Spleen (tissue), 11 donors: ENCODE measurements at regions not wholly inside any gene's neighbourhood (a gene's known extent, or its start where the extent isn't known, plus 50 kb on each side); places are given as distances from the start of the nearest gene placed in this dataset.
"Not testable (repeated sequence)": the region's sequence is repeated elsewhere in the genome, so short reads cannot be mapped to it uniquely, and the experiment has no call there.

ENCODE experiments used
- DNase-seq: peaks from one replicate; pipeline ENCODE4 v3.0.0-alpha.2; 2020
- H3K27ac ChIP-seq, 8 donors: fragments of 200-600 bp; sonication (generic) in 7 of 8; 1 replicate in 4 of 8; 2 replicates in 4 of 8; pipeline versions ENCODE4 v1.5.0 to v1.8.0; 2016 to 2021; ENCODE audit warnings: inconsistent platforms in 4 of 8, mild to moderate bottlenecking in 4 of 8, moderate library complexity in 1 of 8
- H3K27me3 ChIP-seq, 7 donors: fragments of 200-600 bp; sonication (generic) in 6 of 7; replicated peaks in 1 of 7; 1 replicate in 4 of 7; 2 replicates in 3 of 7; pipeline versions ENCODE4 v1.5.0 to v1.8.0; 2016 to 2021; ENCODE audit warnings: inconsistent platforms in 3 of 7, mild to moderate bottlenecking in 1 of 7
- H3K36me3 ChIP-seq, 6 donors: fragments of 200-600 bp; sonication (generic) in 5 of 6; 1 replicate in 4 of 6; 2 replicates in 2 of 6; pipeline versions ENCODE4 v1.5.0 to v1.8.0; 2016 to 2021; ENCODE audit warnings: inconsistent platforms in 2 of 6
- H3K4me1 ChIP-seq, 6 donors: fragments of 200-600 bp; sonication (generic) in 5 of 6; 1 replicate in 3 of 6; 2 replicates in 3 of 6; pipeline versions ENCODE4 v1.5.0 to v1.8.0; 2016 to 2021; ENCODE audit warnings: inconsistent platforms in 3 of 6
- H3K4me3 ChIP-seq, 8 donors: fragments of 200-600 bp; sonication (generic) in 7 of 8; 1 replicate in 4 of 8; 2 replicates in 4 of 8; pipeline versions ENCODE4 v1.5.0 to v1.8.0; 2016 to 2021; ENCODE audit warnings: inconsistent platforms in 4 of 8, mild to moderate bottlenecking in 4 of 8, moderate library complexity in 2 of 8
- H3K9me3 ChIP-seq, 8 donors: fragments of 200-600 bp; sonication (generic) in 7 of 8; 1 replicate in 4 of 8; 2 replicates in 4 of 8; pipeline versions ENCODE4 v1.5.0 to v1.8.0; 2016 to 2021; ENCODE audit warnings: inconsistent platforms in 4 of 8
- POLR2A ChIP-seq, 3 donors: fragments of 450-650 bp; IDR thresholded peaks; one replicate each; pipeline ENCODE4 v1.5.1; 2017; ENCODE audit warnings: antibody characterized with exemption in 3 of 3, mild to moderate bottlenecking in 1 of 3
- POLR2AphosphoS5 ChIP-seq, 3 donors: sonication (generic); formaldehyde crosslinking; IDR thresholded peaks; one replicate each; pipeline ENCODE4 v1.5.1; 2017; ENCODE audit warnings: antibody characterized with exemption in 3 of 3
- WGBS, 5 donors: extraction: QIAGEN DNeasy Blood & Tissue Kit in 3 of 5; methylation state at CpG; one replicate each; pipeline versions ENCODE4 v1.1.5 to v1.1.7; 2013 to 2018; 5-methylcytosine and 5-hydroxymethylcytosine counted together
- intact Hi-C: fragments of 100-400 bp; cut with DNase I; formaldehyde crosslinking; loops from one replicate; pipeline ENCODE4 v1.15.0; 2023; ENCODE audit warnings: low total_unique reads
- TF ChIP-seq, protein P1 (sequence below), 11 experiments: fragments of 200-600 bp in 7 of 11; fragments of 450-650 bp in 4 of 11; sonication (generic) in 4 of 11; IDR thresholded peaks in 8 of 11; conservative IDR thresholded peaks in 3 of 11; 1 replicate in 7 of 11; 2 replicates in 4 of 11; pipeline versions ENCODE4 v1.4.0 to v1.8.0; 2016 to 2021; ENCODE audit warnings: antibody characterized with exemption in 11 of 11, inconsistent platforms in 4 of 11, mild to moderate bottlenecking in 1 of 11
- donor health status: healthy with polysubstance abuse.
- donor health status: DM: no; HTN: no; CAD: no; lungs with moderate emphysema.
- donor health status: DM: no; HTN: no; CAD: no.
- donor health status: Bipolar disorder and iron deficiency.
- donor health status: healthy.
- donor health status: DM: no; HTN: no; CAD: no.
- donor health status: DM: yes; HTN: yes; CAD: no.

DNA sequence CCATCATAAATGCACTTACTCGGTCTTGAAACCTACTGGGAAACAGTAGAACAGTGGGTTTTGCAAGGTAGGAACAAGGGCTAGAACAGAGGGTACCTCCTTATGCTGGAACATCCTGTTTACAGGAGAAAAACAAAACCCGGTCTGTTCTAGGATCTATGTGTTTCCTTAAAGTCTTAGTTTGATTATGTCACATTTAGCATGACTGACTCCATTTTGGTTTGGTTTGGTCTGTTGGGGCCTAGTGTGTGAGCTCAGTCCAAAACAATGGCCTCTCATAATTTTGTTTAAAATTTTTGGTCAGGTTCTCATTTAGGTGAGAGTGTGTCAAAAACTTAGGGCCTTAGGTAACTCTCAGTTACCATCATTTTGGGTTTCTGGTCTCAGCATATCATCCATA, 96.3 kb upstream of the TRIM24 start:
- 74 to 90% (median 86%) methylated on average over 2 of the region's 2 CpGs for WGBS, 5 donors

DNA sequence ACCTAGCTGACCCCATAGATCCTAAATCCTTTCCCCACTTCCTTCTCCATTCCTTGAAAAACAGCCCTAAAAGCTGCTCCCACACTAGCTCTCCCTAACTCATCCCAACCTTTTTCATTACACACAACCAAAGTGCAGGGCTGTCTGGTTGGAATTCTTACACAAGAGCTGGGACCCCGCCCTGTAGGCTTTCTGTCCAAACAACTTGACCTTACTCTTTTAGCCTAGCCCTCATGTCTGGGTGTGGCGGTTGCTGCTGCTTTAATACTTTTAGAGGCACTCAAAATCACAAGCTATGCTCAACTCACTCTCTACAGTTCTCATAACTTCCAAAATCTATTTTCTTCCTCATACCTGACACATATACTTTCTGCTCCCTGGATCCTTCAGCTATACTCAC, 93.9 kb upstream of the TRIM24 start:
- DNase-seq, H3K27me3 ChIP-seq, H3K4me1 ChIP-seq, H3K4me3 ChIP-seq, H3K27ac ChIP-seq, H3K36me3 ChIP-seq, intact Hi-C loops: not testable (repeated sequence)
- 74 to 87% (median 84%) methylated on average over 2 of the region's 2 CpGs for WGBS, 5 donors
- H3K9me3 ChIP-seq, result peaks cover 7 to 64% (median 54%) of the 10 kb centered on the region in 8 donors

More for the DNA sequence above, 96.3 kb upstream of the TRIM24 start:
- H3K27ac ChIP-seq, result no peak overlapping the region
- peaks cover 0 to 40% (median 30%) of the 10 kb centered on the region in 8 donors for H3K9me3 ChIP-seq
- no peak overlapping the region for H3K4me3 ChIP-seq
- intact Hi-C loops, result no loop called here
- TF ChIP-seq, protein P1, sequence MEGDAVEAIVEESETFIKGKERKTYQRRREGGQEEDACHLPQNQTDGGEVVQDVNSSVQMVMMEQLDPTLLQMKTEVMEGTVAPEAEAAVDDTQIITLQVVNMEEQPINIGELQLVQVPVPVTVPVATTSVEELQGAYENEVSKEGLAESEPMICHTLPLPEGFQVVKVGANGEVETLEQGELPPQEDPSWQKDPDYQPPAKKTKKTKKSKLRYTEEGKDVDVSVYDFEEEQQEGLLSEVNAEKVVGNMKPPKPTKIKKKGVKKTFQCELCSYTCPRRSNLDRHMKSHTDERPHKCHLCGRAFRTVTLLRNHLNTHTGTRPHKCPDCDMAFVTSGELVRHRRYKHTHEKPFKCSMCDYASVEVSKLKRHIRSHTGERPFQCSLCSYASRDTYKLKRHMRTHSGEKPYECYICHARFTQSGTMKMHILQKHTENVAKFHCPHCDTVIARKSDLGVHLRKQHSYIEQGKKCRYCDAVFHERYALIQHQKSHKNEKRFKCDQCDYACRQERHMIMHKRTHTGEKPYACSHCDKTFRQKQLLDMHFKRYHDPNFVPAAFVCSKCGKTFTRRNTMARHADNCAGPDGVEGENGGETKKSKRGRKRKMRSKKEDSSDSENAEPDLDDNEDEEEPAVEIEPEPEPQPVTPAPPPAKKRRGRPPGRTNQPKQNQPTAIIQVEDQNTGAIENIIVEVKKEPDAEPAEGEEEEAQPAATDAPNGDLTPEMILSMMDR (IDR thresholded peaks at IDR 0.05 in 8 of 11, conservative IDR thresholded peaks at IDR 0.05 in 3 of 11), result no peak
- TF ChIP-seq POLR2A (IDR thresholded peaks at IDR 0.05) (no peak), POLR2AphosphoS5 (IDR thresholded peaks at IDR 0.05) (no peak)
- H3K27me3 ChIP-seq, result no peaks in the 10 kb centered on the region
- no peak for DNase-seq
- no peaks in the 10 kb centered on the region for H3K36me3 ChIP-seq
- H3K4me1 ChIP-seq, result no peaks in the 10 kb centered on the region

DNA sequence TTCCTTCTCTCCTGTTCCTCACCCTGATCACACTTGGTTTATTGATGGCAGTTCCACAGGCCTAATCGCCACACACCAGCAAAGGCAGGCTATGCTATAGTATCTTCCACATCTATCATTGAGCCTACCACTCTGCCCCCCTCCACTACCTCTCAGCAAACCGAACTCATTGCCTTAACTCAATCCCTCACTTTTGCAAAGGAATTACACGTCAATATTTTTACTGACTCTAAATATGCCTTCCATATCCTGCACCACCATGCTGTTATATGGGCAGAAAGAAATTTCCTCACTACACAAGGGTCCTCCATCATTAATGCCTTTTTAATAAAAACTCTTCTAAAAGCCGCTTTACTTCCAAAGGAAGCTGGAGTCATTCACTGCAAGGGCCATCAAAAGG, 93.4 kb upstream of the TRIM24 start:
- H3K36me3 ChIP-seq, H3K27ac ChIP-seq, H3K27me3 ChIP-seq, H3K4me3 ChIP-seq, H3K4me1 ChIP-seq, DNase-seq, intact Hi-C loops: not testable (repeated sequence)
- H3K9me3 ChIP-seq, result peaks cover 7 to 70% (median 59%) of the 10 kb centered on the region in 8 donors
- 90 to 98% (median 92%) methylated on average over 4 of the region's 4 CpGs for WGBS, 5 donors

DNA sequence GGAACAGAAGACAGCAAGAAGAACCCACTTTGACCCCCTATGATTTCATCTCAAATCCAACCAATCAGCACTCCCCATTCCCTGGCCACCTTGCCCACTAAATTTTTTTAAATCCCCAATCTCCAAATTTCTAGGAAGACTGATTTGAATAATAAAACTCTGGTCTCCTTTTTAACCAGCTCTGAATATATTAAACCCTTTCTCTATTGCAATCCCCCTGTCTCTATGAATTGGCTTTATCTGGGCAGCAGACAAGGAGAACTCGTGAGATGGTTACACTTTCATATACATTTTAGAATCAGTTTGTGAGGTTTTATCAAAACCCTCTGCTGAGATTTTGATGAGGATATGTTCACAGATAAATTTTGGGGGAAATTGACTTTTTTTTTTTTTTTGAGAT, 90.3 kb upstream of the TRIM24 start:
- H3K4me3 ChIP-seq, result no peak overlapping the region
- peaks cover 7 to 71% (median 59%) of the 10 kb centered on the region in 8 donors for H3K9me3 ChIP-seq
- H3K27me3 ChIP-seq, result no peaks in the 10 kb centered on the region
- DNase-seq, result no peak
- no peaks in the 10 kb centered on the region for H3K4me1 ChIP-seq
- intact Hi-C loops, result no loop called here
- WGBS, 5 donors, result 92 to 95% (median 93%) methylated on average over 1 of the region's 1 CpG
- H3K36me3 ChIP-seq, result no peaks in the 10 kb centered on the region
- no peak for TF ChIP-seq POLR2A (IDR thresholded peaks at IDR 0.05)
- TF ChIP-seq POLR2AphosphoS5 (IDR thresholded peaks at IDR 0.05), result no peak
- TF ChIP-seq, protein P1 (IDR thresholded peaks at IDR 0.05 in 8 of 11, conservative IDR thresholded peaks at IDR 0.05 in 3 of 11), result no peak
- no peak overlapping the region for H3K27ac ChIP-seq

DNA sequence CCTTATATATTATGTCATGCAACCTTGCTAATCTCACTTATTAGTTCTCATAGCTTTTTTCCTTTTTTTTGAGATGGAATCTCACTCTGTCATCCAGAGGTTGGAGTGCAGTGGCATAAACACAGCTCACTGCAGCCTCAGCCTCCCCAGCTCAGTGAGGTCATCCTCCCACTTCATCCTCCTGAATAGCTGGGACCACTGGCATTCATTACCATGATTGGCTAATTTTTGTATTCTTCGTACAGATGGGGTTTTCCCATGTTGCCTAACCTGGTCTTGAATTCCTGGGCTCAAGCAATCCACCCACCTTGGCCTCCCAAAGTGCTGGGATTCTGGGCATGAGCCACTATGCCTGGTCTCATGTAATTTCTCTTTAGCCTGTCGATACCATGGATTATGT, 89.1 kb upstream of the TRIM24 start:
- Histone ChIP-seq H3K4me3 (no peak overlapping the region), H3K9me3 (peaks cover 7 to 61% (median 54%) of the 10 kb centered on the region in 8 donors), H3K36me3 (no peaks in the 10 kb centered on the region), H3K27ac (no peak overlapping the region), H3K27me3 (no peaks in the 10 kb centered on the region), H3K4me1 (no peaks in the 10 kb centered on the region)
- intact Hi-C loops, result no loop called here
- TF ChIP-seq POLR2A (IDR thresholded peaks at IDR 0.05) (no peak), POLR2AphosphoS5 (IDR thresholded peaks at IDR 0.05) (no peak)
- TF ChIP-seq, protein P1 (IDR thresholded peaks at IDR 0.05 in 8 of 11, conservative IDR thresholded peaks at IDR 0.05 in 3 of 11), result no peak
- no peak for DNase-seq
- 80 to 87% (median 85%) methylated on average over 2 of the region's 2 CpGs for WGBS, 5 donors
